GM21528 (cell line): ENCODE measurements at regions not wholly inside any gene's neighbourhood (a gene's known extent, or its start where the extent isn't known, plus 50 kb on each side); places are given as distances from the start of the nearest gene placed in this dataset.
"Not testable (repeated sequence)": the region's sequence is repeated elsewhere in the genome, so short reads cannot be mapped to it uniquely, and the experiment has no call there.

Experiments
- ATAC-seq: cut with Tn5 transposase; IDR thresholded peaks from one replicate; pipeline ENCODE4 v1.9.1; 2021; ENCODE audit warnings: mild to moderate bottlenecking, moderate library complexity; ENCODE audit not compliant: unreplicated experiment, low FRiP score

DNA sequence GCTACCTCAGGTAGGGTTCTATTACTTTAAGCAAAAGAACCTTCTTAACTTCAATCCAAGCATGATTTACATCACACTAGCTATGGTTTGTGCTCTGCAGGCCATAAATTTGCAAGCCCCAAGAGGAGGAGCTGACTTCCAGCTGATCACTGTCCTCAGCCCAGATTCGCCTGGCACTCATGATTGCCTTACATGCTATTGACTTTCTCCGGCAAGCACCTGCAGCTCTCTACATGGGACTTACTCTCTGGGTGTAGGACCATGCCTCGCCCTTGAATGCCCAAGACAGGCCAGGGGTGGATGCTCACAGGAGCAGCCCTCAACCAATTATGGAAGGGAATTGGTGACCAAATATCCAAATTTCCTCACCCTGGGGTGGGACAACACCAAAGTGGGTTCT, 99.8 kb downstream of the ESM1 start:
- no peak for ATAC-seq

DNA sequence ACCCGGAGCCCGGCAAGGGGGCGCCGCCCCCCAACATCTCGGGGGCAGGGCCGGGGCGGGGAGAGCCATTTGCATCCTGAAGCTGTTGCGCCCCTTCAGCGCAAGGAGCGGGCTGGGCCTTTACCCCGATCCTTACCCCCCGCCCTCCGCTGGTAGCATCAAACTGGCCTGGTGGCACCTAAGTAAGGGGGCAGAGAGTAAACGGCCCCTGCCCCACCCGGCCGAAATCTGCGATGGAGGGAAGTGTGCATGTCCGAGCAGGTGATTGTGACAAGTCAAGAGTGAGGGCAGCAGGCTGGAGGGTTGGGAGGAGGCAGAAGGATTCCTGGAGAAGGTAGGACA, 101.2 kb downstream of the ESM1 start:
- no peak for ATAC-seq

DNA sequence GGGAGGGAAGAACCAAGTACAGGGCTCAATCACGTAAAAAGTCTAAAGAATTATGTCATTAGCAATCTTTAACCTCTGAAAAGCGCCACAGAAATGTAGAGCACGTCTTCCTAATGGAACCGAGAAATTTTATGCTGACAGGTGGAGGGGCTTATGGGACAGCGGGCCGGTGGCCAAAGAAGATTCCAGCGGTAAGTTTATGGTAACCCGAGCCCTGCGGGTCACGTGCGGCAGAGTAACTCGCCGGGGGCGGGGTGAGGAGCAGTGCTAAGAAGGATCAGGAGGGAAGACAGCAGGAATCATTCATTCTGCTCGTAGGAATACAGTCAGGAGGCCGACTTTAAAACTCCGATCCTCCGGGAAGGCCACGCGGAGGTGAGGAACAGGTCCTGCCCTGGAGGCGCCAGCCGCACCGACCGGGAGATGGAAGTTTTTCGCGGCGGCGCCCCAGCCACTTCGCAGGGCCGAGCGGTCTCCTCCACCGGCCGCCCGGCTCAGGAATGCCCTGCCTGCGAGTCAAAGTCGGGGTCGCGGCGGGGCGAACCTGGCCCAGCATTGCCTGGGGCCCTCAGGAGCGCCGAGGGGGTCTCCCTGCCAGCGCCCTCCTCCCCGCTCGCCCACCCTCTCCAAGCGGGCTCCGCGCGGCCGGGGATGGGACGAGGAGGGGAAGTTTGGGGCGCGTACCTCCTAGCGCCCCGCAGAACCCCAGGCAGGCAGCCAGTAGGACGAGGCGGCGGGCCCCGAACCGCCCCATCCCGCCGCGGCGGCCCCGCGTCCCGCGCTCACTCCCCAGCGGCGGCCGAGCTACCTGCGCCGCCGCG, 101.8 kb downstream of the ESM1 start:
- no peak for ATAC-seq

DNA sequence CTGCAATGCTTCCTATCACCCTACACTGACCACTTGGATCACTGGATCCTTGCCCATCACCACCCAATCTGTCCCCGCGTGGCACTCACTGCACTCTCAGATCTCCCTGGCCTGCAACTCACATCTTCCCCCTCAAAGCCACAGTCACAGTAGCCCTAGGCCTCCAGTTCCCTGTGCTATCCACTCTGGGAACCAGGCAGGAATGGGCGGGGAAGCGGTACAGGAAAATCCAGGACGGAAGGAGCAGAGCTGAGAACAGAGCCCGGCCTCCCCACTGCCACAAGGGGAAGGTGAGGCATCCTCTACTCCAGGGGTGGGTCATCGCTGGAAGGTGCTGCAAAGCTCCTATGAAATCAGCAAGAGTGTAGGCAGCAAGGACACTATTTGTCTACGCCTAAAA, 102.6 kb downstream of the ESM1 start:
- no peak for ATAC-seq

DNA sequence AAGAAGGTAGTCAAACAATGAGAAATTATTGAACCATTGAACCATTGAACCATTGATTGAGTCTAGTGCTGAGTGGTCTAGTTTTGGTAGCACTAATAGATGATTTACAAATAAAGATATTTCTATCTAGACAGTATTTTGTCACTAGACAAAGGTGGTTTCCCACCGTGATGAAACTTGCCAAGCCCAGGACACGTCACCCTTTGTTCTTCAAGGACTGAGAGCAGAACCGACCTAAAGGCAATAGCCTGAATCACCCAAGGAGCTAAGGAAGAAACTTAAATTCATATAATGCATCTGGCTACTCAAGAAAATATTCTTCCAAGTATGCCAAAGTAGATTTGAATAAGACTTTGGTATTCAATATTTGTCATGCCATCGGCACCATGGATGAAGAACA, 103.3 kb downstream of the ESM1 start:
- ATAC-seq, result no peak

DNA sequence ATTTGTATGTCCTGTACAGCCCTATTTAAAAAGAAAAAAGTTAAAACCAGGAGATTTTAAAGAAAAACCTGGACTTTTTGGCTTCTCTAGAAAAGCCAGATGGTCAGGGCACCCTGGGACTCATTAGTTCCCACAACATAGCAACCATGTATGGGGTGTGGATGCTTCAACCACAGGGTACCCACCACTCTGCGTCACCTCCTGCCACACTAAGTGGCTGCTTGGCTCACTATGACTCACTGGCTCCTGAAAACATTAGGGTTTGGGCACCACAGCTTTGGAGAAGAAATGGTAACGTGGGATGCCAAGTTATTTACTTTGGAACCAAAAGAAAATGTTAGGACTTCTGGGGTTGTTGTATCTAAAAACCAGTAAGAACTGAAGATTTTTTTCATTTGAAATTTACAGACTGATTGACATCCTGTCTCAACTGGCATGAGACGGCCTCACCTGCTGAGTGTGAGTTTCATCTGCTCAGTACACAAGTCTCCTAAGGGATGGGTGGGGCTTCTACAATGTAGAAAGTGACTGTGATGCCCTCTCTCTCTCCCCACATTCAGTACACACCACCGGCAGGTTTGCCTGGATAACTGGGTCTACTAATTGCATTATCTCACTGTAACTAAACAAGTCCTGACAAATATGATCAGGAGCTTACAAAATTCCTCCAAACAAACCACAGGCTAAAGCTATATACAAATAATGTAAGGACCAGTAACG, 103.9 kb downstream of the ESM1 start:
- ATAC-seq, result no peak

DNA sequence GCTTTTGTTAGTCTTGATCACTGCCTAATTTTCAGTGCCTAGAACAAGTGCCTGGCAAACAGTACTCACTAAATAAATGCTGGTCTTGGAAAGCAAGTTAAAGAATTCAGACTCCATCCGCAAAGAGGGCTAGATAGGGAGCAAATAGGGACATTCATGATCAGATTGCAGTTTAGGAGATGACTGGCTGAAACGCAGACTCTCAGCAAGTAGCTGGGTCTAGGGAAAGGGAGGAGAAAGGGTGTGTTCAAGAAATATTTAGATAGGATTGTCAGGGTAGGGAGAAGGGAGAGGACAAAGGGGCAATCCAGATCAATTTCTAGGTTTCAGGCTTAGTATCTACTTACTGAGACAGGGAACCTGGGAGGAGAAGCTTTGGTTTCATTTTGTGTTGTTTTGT, 108.4 kb downstream of the ESM1 start:
- ATAC-seq, result no peak

DNA sequence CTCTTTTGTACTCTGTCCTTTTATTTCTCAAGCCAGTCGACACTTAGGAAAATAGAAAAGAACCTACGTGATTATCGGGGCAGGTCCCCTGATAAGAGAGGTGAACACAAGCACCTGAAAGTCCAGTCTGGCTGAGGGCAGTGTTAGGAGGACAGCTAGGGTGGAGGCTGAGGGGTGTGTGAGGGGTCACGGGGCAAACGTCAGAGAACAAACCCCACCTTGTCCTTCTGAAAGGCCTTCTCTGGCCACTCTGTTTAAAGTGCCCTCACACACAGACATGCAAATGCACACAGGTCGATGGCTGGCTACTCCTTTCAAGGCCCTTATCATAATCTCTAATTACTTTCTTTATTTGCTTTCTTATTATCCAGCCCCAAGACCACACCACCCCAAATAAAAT, 108.8 kb downstream of the ESM1 start:
- no peak for ATAC-seq

DNA sequence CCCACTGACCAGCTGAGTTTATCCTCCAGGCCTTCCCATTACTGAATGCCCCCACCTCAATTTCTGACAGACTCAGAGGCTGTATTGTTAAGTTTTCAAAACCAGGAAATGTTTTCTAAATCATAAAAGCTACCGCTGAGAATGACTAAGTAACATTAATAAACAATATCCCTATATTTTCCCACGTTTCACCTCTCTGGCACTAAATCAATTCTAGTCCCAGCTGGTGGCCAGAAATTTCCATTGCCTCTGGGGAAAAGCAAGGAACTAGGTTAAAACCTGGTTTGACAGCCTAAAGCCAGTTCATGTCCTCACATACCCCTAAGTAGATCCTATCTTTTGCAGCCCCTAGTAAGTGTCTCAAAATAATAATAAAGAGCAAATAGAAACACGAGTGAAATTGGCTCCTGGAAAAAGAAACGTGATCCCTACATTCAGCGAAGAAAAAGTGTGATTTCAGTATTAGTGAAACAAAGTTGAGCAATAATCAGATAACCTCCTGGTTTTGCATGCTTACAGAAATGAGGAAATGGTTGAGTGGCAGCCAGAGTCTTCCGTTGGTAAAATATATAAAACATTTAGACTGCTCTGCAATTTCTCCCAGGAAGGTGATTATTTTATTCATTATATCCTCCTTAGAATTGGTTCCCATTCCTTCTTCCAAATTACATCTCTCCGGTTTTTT, 110.9 kb downstream of the ESM1 start:
- no peak for ATAC-seq

DNA sequence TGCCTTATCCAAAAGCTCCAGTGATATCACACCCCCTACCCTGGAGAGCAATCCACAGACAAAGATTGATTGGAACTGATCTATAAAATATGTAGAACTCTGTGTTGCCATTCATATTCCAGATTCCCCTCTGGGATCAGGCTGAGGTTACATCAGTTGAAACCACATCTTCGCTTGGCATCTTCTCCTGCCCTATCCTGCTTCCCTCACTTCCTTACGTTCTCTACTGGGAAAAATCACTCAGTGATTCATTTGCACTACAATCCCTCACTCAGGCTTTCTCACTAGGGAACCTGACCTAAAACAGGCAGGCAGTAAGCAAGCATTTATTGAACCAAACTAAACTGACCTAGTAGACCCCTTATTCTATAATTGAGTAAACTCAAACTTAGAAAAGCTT, 111.7 kb downstream of the ESM1 start:
- ATAC-seq, result no peak

DNA sequence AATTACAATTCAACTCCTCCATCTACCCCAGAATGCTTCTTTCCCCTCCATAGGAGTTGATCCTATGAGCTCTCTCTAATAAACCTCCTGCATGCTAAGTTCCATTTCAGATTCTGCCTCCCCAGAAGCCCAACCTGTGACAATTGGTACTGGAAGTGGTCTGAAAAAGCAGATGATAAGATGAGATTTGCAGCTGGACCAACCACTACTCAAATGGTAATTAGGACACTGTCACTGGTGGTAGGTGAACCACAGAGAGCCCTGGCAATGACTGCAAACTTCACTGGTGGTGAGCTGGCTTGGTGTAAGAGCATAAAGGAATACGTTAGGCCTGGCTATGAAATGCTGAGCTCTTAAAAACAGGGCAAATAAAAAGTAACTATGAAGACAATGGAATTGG, 112.6 kb downstream of the ESM1 start:
- no peak for ATAC-seq

DNA sequence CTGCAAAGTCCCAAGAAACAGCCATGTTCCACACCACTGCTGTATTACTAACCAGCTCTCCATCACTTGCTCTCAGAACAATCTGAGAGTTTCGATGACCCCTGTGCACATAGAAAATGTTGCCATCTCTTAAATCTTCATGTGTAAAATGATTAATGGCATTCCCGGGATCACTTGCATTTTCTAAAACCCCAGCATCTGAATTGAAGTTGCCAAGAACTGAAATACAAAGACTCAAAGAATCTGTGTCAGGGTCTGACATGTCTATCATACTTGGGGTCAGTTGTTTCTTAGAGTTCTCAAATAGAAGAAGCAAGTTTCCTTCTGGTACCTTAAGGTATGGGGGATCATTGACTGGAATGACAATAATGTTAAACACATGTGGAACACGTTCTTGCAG, 115.1 kb downstream of the ESM1 start:
- no peak for ATAC-seq

DNA sequence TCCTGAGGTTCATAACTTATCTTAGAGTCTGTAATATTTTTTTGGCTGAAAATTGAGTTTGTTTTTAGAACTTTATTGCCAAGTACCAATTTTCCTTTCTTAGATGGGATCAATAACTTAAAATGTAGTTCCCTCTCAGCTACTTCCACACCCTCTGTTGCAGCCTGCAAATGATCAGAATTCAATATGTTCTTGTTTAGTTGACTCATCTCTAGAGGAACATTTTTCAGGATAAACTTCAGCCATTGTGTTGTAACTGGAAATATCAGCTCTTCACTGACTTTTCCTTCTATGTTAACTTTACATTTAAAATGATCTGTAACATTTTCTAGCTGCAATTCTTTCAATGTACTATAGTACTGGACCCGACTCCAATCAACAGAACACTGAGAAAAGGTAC, 115.7 kb downstream of the ESM1 start:
- no peak for ATAC-seq

DNA sequence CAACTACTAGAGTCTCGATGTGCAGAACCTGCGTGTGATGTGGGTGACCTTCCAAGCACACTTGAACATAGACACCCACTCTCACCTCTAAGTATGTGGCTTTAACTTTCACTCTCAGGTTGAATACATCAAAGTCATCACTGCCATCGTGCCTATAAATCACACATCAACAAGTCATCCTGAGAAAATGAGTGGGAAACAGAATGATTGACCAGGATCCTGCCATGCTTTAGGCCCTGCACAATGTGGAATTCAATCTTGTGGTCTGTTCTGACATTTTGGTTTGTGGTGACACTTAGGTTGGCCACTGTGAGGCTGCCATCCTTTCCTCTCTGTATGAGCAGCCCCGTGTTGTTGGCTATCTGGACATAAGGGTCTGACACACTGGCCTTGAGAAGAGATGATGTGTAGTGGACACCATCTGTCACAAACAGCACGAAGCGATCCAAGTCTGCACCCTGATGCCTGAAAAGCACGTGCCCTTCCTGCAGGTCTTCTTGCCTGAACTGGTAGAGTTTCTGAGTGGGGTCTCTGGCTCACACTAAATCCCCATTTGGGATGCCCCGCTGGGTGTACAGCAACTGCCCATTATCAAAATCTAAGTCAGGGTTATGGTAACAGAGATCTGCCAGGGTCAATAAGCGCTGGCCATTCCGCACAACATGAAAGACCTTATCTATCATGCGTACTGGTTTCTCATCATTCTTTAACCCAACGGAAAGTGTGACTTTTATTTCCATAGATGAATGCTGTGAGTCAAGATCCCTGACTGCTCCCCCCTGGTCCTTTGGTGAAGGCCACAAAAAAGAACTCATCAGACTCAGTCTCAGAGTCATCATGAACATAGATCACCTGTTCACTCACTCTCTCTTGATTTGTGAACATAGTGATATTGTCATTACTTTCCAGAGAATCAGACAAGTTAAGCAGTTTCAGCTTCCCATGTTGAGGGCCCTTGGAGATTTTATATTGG, 116.6 kb downstream of the ESM1 start:
- ATAC-seq, result no peak

DNA sequence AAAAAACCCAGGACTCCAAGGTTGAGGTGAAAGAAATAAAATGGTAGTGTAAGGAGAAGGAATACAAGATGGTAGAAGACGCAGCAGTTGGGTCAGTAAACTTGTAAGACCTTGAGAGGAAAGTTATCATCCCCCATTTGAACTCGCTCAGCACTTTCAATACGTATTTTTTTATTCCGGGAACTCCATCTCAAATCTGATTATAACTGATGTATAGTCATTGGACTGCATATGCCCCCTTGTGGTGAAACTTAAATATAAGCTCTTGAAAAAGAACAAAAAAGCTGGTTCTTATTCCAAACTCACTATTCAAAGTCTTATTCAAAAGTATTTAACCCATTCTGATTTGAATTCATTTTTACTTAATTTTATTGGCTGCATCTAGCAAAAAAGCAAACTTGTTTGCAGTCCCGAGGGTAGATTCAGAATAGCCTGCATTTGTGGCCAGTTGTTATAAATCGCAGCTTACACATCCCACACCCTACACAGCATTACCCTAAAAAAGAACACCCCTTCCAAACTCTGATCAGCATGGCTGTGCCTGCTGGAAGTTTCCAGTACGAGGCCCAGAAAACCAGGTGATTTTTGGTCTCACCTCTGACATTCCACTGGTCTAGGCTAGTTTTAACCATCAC, 118.0 kb downstream of the ESM1 start:
- no peak for ATAC-seq

DNA sequence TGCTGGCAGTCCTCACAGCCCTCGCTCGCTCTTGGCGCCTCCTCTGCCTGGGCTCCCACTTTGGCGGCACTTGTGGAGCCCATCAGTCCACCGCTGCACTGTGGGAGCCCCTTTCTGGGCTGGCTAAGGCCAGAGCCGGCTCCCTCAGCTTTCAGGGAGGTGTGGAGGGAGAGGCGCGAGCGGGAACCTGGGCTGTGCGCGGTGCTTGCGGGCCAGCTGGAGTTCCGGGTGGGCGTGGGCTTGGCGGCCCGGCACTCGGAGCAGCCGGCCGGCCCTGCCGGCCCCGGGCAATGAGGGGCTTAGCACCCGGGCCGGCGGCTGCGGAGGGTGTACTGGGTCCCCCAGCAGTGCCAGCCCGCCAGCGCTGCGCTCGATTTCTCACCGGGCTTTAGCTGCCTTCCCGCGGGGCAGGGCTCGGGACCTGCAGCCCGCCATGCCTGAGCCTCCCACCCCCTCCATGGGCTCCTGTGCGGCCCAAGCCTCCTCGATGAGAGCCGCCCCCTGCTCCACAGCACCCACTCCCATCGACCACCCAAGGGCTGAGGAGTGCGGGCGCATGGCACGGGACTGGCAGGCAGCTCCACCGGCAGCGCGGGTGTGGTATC, 120.4 kb downstream of the ESM1 start:
- ATAC-seq, result not testable (repeated sequence)

DNA sequence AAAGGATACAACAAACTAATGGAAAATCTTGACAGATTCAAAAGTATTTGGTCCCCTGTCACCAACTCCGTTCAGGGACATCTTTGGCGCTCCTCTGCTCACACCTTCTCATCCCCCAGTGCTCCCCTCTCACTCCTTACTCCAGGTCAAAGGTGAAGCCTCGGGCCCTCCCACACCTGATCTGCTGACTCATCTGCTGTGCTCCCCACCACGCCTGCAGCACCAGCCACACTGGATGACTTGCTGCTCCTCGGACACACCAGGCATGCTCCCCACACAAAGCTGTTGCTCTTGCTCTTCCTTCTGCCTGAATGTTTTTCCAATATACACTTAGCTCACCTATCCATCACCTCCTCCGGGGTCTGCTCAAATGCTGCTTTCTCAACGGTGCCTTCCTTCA, 123.4 kb downstream of the ESM1 start:
- no peak for ATAC-seq

DNA sequence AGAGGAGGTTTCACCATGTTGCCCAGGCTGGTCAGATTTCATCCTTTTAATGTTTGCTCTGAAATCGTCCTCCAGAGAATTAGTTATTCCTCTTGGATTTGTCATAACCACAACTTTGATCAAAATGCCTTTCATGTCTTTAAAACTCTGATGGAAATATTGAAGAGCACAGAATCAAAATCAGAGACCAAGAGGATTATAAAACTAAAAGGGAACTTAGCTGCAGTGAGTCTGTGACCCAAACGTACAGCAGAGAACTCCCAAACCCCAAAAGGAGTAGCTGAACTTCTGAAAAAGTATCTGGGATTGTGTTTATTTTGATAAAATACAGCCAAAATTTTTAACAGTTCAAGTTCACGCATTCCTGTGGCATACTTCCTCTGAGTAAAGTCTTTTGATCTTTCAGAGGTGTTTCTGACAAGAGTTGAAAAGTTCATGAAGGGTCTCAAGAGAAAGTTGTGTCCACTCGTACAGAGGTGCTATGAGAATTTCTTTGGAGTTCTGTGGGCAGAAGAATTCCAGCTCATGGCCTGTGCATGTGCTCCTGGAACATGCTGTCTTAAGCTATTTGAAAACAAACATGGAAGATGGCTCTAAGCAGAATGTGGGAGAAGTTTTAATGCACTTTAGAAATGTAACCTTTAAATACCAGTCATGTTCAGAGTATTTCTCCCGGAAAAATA, 124.0 kb downstream of the ESM1 start:
- ATAC-seq, result no peak

DNA sequence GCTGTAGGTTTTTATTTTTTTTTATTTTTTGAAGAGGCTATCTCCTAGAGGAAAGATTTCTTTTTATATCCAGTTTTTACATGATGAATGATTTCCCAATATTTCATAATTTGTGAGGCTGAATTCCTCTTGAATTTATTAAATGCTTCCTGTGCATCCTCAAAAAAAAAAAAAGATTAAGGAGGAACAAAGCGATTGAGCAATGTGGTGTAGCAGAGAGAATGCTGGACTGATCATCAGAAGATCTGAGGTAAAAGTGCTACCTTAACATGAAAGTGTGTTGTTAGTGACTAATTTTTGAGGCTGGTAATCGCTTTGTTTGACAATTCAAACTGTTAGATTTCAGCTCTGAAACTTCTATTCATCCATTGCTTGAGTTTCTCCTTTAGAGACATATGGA, 125.1 kb downstream of the ESM1 start:
- ATAC-seq, result no peak
